ENCODE measurements at regions not wholly inside any gene's neighbourhood (a gene's known extent, or its start where the extent isn't known, plus 50 kb on each side); places are given as distances from the start of the nearest gene placed in this dataset.

DNA sequence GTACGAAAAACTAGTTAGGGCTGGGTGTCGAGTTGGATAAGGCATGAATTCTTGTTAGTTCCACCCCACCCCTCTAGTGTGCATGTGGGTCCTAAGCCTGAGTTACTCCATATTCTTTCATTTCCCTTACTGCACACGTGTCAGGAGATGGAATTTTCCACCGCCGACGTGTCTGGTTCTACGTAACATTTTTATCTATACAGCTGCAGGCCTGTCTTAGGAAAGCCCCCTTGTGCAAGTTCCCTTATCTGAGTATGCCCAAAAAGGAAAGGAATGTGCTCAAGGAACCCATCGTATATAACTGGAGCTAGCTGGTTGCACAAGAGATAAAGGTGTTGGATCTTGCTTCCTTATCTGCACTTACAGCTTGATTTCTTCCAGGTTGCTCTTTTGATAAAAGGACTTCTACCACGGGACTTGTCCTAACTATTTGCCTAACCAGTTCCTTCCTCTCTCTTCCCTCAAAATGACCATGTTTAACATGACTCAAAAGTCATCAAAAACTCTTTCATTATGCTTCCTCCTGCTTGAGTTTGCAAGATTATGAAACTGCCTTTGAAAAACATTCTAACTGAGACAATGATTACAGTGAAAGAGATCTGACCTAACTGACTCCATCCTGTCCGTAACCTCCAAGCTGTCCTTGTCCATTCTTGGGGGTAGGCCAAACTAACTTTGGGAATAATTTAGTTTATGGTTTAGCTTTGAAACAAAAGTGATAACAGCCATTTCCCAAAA is 181.4 kb downstream of the AKR1D1 start:
- Histone ChIP-seq H3K4me3 (ENCODE audit: low read length) (no peak overlapping the region), H3K9ac (ENCODE audit: low read length) (no peak overlapping the region), H3K79me2 (ENCODE audit: control insufficient read depth, insufficient read depth, low read length) (no peaks in the 10 kb centered on the region), H3K79me1 (ENCODE audit: low read length) (no peaks in the 10 kb centered on the region), H3K18ac (ENCODE audit: low read length) (no peak overlapping the region), H3K4me1 (ENCODE audit: control insufficient read depth, low read depth, low read length) (peaks cover 6% of the 10 kb centered on the region), H3K56ac (ENCODE audit: low read length) (peak overlapping the region; percentile 34), H3K27me3 (ENCODE audit: insufficient read depth, low read length, poor library complexity) (no peaks in the 10 kb centered on the region), H2BK120ac (ENCODE audit: low read depth, low read length) (no peak overlapping the region), H2BK5ac (ENCODE audit: low read length) (no peak overlapping the region), H2AK5ac (ENCODE audit: low read length) (no peak overlapping the region), H3K4me2 (ENCODE audit: low read length) (no peak overlapping the region), H3K27ac (ENCODE audit: low read depth, low read length) (peak overlapping the region; percentile 48), H2BK15ac (replicated peaks; ENCODE audit: low read depth) (no peak overlapping the region), H3K4ac (ENCODE audit: low read depth, low read length) (no peak overlapping the region), H3K23ac (ENCODE audit: low read length) (no peak overlapping the region), H4K8ac (ENCODE audit: low read depth, low read length) (no peak overlapping the region), H4K5ac (ENCODE audit: low read length) (no peak overlapping the region), H3K36me3 (ENCODE audit: control insufficient read depth, insufficient read depth, low read length) (no peaks in the 10 kb centered on the region)
- peak; percentile 82 for DNase-seq
- WGBS (ENCODE audit: extremely low coverage, insufficient coverage, low lambda C conversion rate), result no CpG with 5 or more reads among the region's 10 CpGs

GRCh38 chr7:138258197-138258559 is 181.9 kb downstream of the AKR1D1 start:
- H2BK15ac ChIP-seq (replicated peaks; ENCODE audit: low read depth), result no peak overlapping the region
- H2BK5ac ChIP-seq (ENCODE audit: low read length), result no peak overlapping the region
- DNase-seq, result peak; percentile 29
- no peaks in the 10 kb centered on the region for H3K79me2 ChIP-seq (ENCODE audit: control insufficient read depth, insufficient read depth, low read length)
- no peaks in the 10 kb centered on the region for H3K36me3 ChIP-seq (ENCODE audit: control insufficient read depth, insufficient read depth, low read length)
- H2AK5ac ChIP-seq (ENCODE audit: low read length), result no peak overlapping the region
- no peaks in the 10 kb centered on the region for H3K79me1 ChIP-seq (ENCODE audit: low read length)
- no peak overlapping the region for H3K4ac ChIP-seq (ENCODE audit: low read depth, low read length)
- no peak overlapping the region for H4K5ac ChIP-seq (ENCODE audit: low read length)
- no peak overlapping the region for H3K9ac ChIP-seq (ENCODE audit: low read length)
- no peaks in the 10 kb centered on the region for H3K27me3 ChIP-seq (ENCODE audit: insufficient read depth, low read length, poor library complexity)
- peak overlapping the region; percentile 18 for H3K18ac ChIP-seq (ENCODE audit: low read length)
- H3K27ac ChIP-seq (ENCODE audit: low read depth, low read length), result peak overlapping the region; percentile 48
- peaks cover 6% of the 10 kb centered on the region for H3K4me1 ChIP-seq (ENCODE audit: control insufficient read depth, low read depth, low read length)
- peak overlapping the region; percentile 34 for H3K56ac ChIP-seq (ENCODE audit: low read length)
- no peak overlapping the region for H3K23ac ChIP-seq (ENCODE audit: low read length)
- no CpG with 5 or more reads among the region's 3 CpGs for WGBS (ENCODE audit: extremely low coverage, insufficient coverage, low lambda C conversion rate)
- no peak overlapping the region for H3K4me2 ChIP-seq (ENCODE audit: low read length)
- H2BK120ac ChIP-seq (ENCODE audit: low read depth, low read length), result no peak overlapping the region
- H4K8ac ChIP-seq (ENCODE audit: low read depth, low read length), result no peak overlapping the region
- H3K4me3 ChIP-seq (ENCODE audit: low read length), result no peak overlapping the region

DNA sequence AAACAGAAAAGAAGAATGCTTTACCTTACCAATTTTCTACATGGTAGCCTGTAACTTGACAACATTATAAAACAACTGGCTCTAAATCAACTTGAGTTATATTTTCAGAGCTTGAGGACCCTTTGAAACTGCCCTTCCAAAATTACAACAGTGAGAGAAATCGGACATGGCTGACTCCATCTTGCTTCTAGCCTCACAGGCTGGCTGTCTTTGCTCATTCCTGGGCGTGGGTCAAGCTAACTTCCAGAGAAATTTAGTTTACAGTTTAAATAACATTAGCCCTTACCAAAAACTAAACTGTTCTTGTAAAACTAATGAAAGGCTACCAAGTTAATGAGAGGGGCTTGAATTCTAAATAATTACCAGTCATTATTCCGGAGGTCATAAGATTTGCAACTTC is 183.4 kb downstream of the AKR1D1 start:
- no peak for DNase-seq
- no peak overlapping the region for H3K27ac ChIP-seq (ENCODE audit: low read depth, low read length)
- H3K56ac ChIP-seq (ENCODE audit: low read length), result no peak overlapping the region
- no peak overlapping the region for H4K8ac ChIP-seq (ENCODE audit: low read depth, low read length)
- H3K4me3 ChIP-seq (ENCODE audit: low read length), result no peak overlapping the region
- H2BK5ac ChIP-seq (ENCODE audit: low read length), result no peak overlapping the region
- no peak overlapping the region for H3K23ac ChIP-seq (ENCODE audit: low read length)
- H3K4me2 ChIP-seq (ENCODE audit: low read length), result no peak overlapping the region
- no peak overlapping the region for H3K4ac ChIP-seq (ENCODE audit: low read depth, low read length)
- H2BK120ac ChIP-seq (ENCODE audit: low read depth, low read length), result no peak overlapping the region
- H3K9ac ChIP-seq (ENCODE audit: low read length), result no peak overlapping the region
- peak overlapping the region; percentile 39 for H3K18ac ChIP-seq (ENCODE audit: low read length)
- no peak overlapping the region for H2AK5ac ChIP-seq (ENCODE audit: low read length)
- H4K5ac ChIP-seq (ENCODE audit: low read length), result no peak overlapping the region
- H3K79me1 ChIP-seq (ENCODE audit: low read length), result no peaks in the 10 kb centered on the region
- no peak overlapping the region for H2BK15ac ChIP-seq (replicated peaks; ENCODE audit: low read depth)
- no peaks in the 10 kb centered on the region for H3K36me3 ChIP-seq (ENCODE audit: control insufficient read depth, insufficient read depth, low read length)
- WGBS (ENCODE audit: extremely low coverage, insufficient coverage, low lambda C conversion rate), result no CpG with 5 or more reads among the region's 3 CpGs
- H3K79me2 ChIP-seq (ENCODE audit: control insufficient read depth, insufficient read depth, low read length), result no peaks in the 10 kb centered on the region
- no peaks in the 10 kb centered on the region for H3K27me3 ChIP-seq (ENCODE audit: insufficient read depth, low read length, poor library complexity)
- H3K4me1 ChIP-seq (ENCODE audit: control insufficient read depth, low read depth, low read length), result peaks cover 6% of the 10 kb centered on the region

DNA sequence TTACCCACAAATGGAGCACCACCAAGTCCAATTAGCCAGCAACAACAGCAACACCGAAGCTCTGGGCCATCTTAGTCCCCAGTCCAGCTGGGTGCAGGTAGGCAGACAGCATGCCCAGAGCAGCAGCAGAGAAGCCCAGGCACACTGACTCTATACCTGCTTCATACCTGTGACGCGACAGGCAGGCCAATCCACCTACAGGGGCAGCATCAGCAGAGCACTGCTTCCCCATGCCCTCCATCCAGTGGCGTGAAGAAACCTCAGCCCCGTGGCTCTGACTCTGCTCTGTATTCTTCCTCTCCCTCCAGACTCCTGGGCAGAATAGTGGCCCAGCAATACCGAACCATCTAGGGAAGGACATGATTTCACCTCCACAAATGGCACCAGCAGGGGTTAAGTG is 191.7 kb downstream of the AKR1D1 start:
- Histone ChIP-seq H2BK5ac (ENCODE audit: low read length) (no peak overlapping the region), H2AK5ac (ENCODE audit: low read length) (no peak overlapping the region), H3K4ac (ENCODE audit: low read depth, low read length) (no peak overlapping the region), H3K4me3 (ENCODE audit: low read length) (no peak overlapping the region), H3K36me3 (ENCODE audit: control insufficient read depth, insufficient read depth, low read length) (no peaks in the 10 kb centered on the region), H3K23ac (ENCODE audit: low read length) (no peak overlapping the region), H3K79me2 (ENCODE audit: control insufficient read depth, insufficient read depth, low read length) (no peaks in the 10 kb centered on the region), H3K27ac (ENCODE audit: low read depth, low read length) (no peak overlapping the region), H3K4me1 (ENCODE audit: control insufficient read depth, low read depth, low read length) (no peaks in the 10 kb centered on the region), H4K8ac (ENCODE audit: low read depth, low read length) (no peak overlapping the region), H2BK120ac (ENCODE audit: low read depth, low read length) (no peak overlapping the region), H4K5ac (ENCODE audit: low read length) (no peak overlapping the region), H3K56ac (ENCODE audit: low read length) (peak overlapping the region; percentile 56), H3K9ac (ENCODE audit: low read length) (no peak overlapping the region), H3K4me2 (ENCODE audit: low read length) (no peak overlapping the region), H3K79me1 (ENCODE audit: low read length) (no peaks in the 10 kb centered on the region), H3K27me3 (ENCODE audit: insufficient read depth, low read length, poor library complexity) (no peaks in the 10 kb centered on the region), H3K18ac (ENCODE audit: low read length) (no peak overlapping the region), H2BK15ac (replicated peaks; ENCODE audit: low read depth) (no peak overlapping the region)
- whole genome bisulfite sequencing (ENCODE audit: extremely low coverage, insufficient coverage, low lambda C conversion rate), result no CpG with 5 or more reads among the region's 6 CpGs
- no peak for DNase-seq

DNA sequence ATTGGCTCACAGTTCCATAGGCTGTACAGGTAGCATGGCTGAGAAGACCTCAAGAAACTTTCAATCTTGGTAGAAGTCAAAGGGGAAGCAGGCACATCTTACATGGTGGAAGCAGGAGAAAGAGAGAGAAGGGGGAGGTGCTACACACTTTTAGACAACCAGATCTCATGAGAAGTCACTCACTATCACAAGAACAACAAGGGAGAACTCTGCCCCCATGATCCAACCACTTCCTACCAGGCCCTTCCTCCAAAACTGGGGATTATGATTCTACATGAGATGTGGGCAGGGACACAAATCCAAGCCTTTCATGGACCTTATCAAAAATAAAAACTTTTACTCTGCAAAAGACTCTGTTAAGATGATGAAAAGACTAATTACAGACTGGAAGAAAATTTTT is 183.2 kb upstream of the TRIM24 start:
- Histone ChIP-seq H3K18ac (ENCODE audit: low read length) (no peak overlapping the region), H3K23ac (ENCODE audit: low read length) (no peak overlapping the region), H4K5ac (ENCODE audit: low read length) (no peak overlapping the region), H2BK15ac (replicated peaks; ENCODE audit: low read depth) (no peak overlapping the region), H3K27ac (ENCODE audit: low read depth, low read length) (no peak overlapping the region), H3K9ac (ENCODE audit: low read length) (no peak overlapping the region), H2BK5ac (ENCODE audit: low read length) (no peak overlapping the region), H3K27me3 (ENCODE audit: insufficient read depth, low read length, poor library complexity) (no peaks in the 10 kb centered on the region), H2AK5ac (ENCODE audit: low read length) (no peak overlapping the region), H3K4me2 (ENCODE audit: low read length) (no peak overlapping the region), H3K36me3 (ENCODE audit: control insufficient read depth, insufficient read depth, low read length) (no peaks in the 10 kb centered on the region), H4K8ac (ENCODE audit: low read depth, low read length) (no peak overlapping the region), H2BK120ac (ENCODE audit: low read depth, low read length) (no peak overlapping the region), H3K79me1 (ENCODE audit: low read length) (no peaks in the 10 kb centered on the region), H3K4me3 (ENCODE audit: low read length) (no peak overlapping the region), H3K56ac (ENCODE audit: low read length) (no peak overlapping the region), H3K4me1 (ENCODE audit: control insufficient read depth, low read depth, low read length) (no peaks in the 10 kb centered on the region), H3K79me2 (ENCODE audit: control insufficient read depth, insufficient read depth, low read length) (no peaks in the 10 kb centered on the region), H3K4ac (ENCODE audit: low read depth, low read length) (no peak overlapping the region)
- DNase-seq, result no peak

DNA sequence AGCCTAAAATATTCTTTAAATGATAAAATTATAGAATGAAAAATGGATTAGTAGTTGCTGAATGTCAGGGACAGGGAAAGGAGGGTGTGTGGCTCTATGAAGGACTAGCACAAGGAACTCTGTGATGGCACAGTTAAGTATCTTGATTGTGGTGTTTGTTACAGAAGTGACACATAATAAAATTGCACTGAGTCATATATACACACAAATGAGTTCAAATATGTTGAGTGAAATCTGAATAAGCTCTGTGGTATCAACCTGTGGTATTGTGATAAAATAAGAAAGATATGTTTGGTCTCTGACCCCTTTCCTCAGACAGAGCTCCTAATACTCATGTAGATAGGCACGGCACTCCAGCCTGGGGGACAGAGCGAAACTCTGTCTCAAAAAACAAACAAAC is 181.5 kb upstream of the TRIM24 start:
- H3K27me3 ChIP-seq (ENCODE audit: insufficient read depth, low read length, poor library complexity), result no peaks in the 10 kb centered on the region
- no peak overlapping the region for H4K8ac ChIP-seq (ENCODE audit: low read depth, low read length)
- no peaks in the 10 kb centered on the region for H3K79me2 ChIP-seq (ENCODE audit: control insufficient read depth, insufficient read depth, low read length)
- no peak overlapping the region for H3K56ac ChIP-seq (ENCODE audit: low read length)
- no peak overlapping the region for H2BK5ac ChIP-seq (ENCODE audit: low read length)
- DNase-seq, result no peak
- H3K36me3 ChIP-seq (ENCODE audit: control insufficient read depth, insufficient read depth, low read length), result no peaks in the 10 kb centered on the region
- no peak overlapping the region for H2BK15ac ChIP-seq (replicated peaks; ENCODE audit: low read depth)
- H3K4me3 ChIP-seq (ENCODE audit: low read length), result no peak overlapping the region
- no peak overlapping the region for H3K27ac ChIP-seq (ENCODE audit: low read depth, low read length)
- no peak overlapping the region for H2BK120ac ChIP-seq (ENCODE audit: low read depth, low read length)
- no peak overlapping the region for H3K9ac ChIP-seq (ENCODE audit: low read length)
- H3K4me1 ChIP-seq (ENCODE audit: control insufficient read depth, low read depth, low read length), result no peaks in the 10 kb centered on the region
- no peak overlapping the region for H3K4ac ChIP-seq (ENCODE audit: low read depth, low read length)
- no peak overlapping the region for H3K4me2 ChIP-seq (ENCODE audit: low read length)
- H3K79me1 ChIP-seq (ENCODE audit: low read length), result no peaks in the 10 kb centered on the region
- no peak overlapping the region for H2AK5ac ChIP-seq (ENCODE audit: low read length)
- no CpG with 5 or more reads among the region's 2 CpGs for WGBS (ENCODE audit: extremely low coverage, insufficient coverage, low lambda C conversion rate)
- no peak overlapping the region for H4K5ac ChIP-seq (ENCODE audit: low read length)
- no peak overlapping the region for H3K23ac ChIP-seq (ENCODE audit: low read length)
- H3K18ac ChIP-seq (ENCODE audit: low read length), result no peak overlapping the region
